Skeletal muscle satellite cell (primary cell): ENCODE measurements at regions not wholly inside any gene's neighbourhood (a gene's known extent, or its start where the extent isn't known, plus 50 kb on each side); places are given as distances from the start of the nearest gene placed in this dataset.

Source experiments
- H3K27me3 ChIP-seq: 2 replicates; pipeline ENCODE4 v1.7.0; 2013; ENCODE audit warnings: low read length; ENCODE audit not compliant: control insufficient read depth, insufficient read depth
- H3K36me3 ChIP-seq: 2 replicates; pipeline ENCODE4 v1.7.0; 2013; ENCODE audit warnings: mild to moderate bottlenecking, control low read depth, low read length; ENCODE audit not compliant: insufficient read depth
- H3K4me1 ChIP-seq: 2 replicates; pipeline ENCODE4 v1.7.0; 2013; ENCODE audit warnings: low read length; ENCODE audit not compliant: control insufficient read depth, insufficient read depth
- H3K4me2 ChIP-seq: 2 replicates; pipeline ENCODE4 v1.7.0; 2013; ENCODE audit warnings: mild to moderate bottlenecking, low read length
- H3K4me3 ChIP-seq: 2 replicates; pipeline ENCODE4 v1.7.0; 2013; ENCODE audit warnings: low read length
- H3K9ac ChIP-seq: 2 replicates; pipeline ENCODE4 v1.7.0; 2013; ENCODE audit warnings: mild to moderate bottlenecking, low read depth, low read length, moderate library complexity
- H3K9me3 ChIP-seq: replicated peaks from 2 replicates; pipeline ENCODE4 v1.7.0; 2013; ENCODE audit warnings: mild to moderate bottlenecking, control low read depth, low read length

GRCh38 chr2:12498704-12499103 is 218.0 kb upstream of the TRIB2 start:
- Histone ChIP-seq H3K9me3 (no peaks in the 10 kb centered on the region), H3K9ac (no peak overlapping the region), H3K4me2 (no peak overlapping the region), H3K4me1 (peaks cover 21% of the 10 kb centered on the region), H3K27me3 (no peaks in the 10 kb centered on the region), H3K36me3 (no peaks in the 10 kb centered on the region), H3K4me3 (no peak overlapping the region)

GRCh38 chr2:12500899-12501298 is 215.8 kb upstream of the TRIB2 start:
- no peak overlapping the region for H3K4me3 ChIP-seq
- no peak overlapping the region for H3K9ac ChIP-seq
- H3K9me3 ChIP-seq = no peaks in the 10 kb centered on the region
- no peaks in the 10 kb centered on the region for H3K36me3 ChIP-seq
- H3K27me3 ChIP-seq = no peaks in the 10 kb centered on the region
- H3K4me1 ChIP-seq = peaks cover 34% of the 10 kb centered on the region
- H3K4me2 ChIP-seq = no peak overlapping the region

GRCh38 chr2:12501469-12502158 is 215.1 kb upstream of the TRIB2 start:
- H3K27me3 ChIP-seq = no peaks in the 10 kb centered on the region
- H3K36me3 ChIP-seq = no peaks in the 10 kb centered on the region
- peaks cover 38% of the 10 kb centered on the region for H3K4me1 ChIP-seq
- no peaks in the 10 kb centered on the region for H3K9me3 ChIP-seq
- H3K4me3 ChIP-seq = no peak overlapping the region
- H3K4me2 ChIP-seq = no peak overlapping the region
- no peak overlapping the region for H3K9ac ChIP-seq

- Histone ChIP-seq H3K4me2 (no peak overlapping the region), H3K4me3 (no peak overlapping the region), H3K9ac (no peak overlapping the region), H3K36me3 (no peaks in the 10 kb centered on the region), H3K4me1 (peaks cover 49% of the 10 kb centered on the region), H3K9me3 (no peaks in the 10 kb centered on the region), H3K27me3 (no peaks in the 10 kb centered on the region)
Measured at GRCh38 chr2:12502759-12503158, 214.0 kb upstream of the TRIB2 start.

- Histone ChIP-seq H3K4me3 (no peak overlapping the region), H3K4me1 (peaks cover 38% of the 10 kb centered on the region), H3K9ac (no peak overlapping the region), H3K27me3 (no peaks in the 10 kb centered on the region), H3K4me2 (peak overlapping the region; percentile 41), H3K36me3 (no peaks in the 10 kb centered on the region), H3K9me3 (no peaks in the 10 kb centered on the region)
Measured at GRCh38 chr2:12504443-12504842, 212.3 kb upstream of the TRIB2 start.

GRCh38 chr2:12506846-12507245 is 209.9 kb upstream of the TRIB2 start:
- Histone ChIP-seq H3K4me1 (peaks cover 31% of the 10 kb centered on the region), H3K9ac (no peak overlapping the region), H3K4me3 (no peak overlapping the region), H3K9me3 (no peaks in the 10 kb centered on the region), H3K27me3 (no peaks in the 10 kb centered on the region), H3K36me3 (no peaks in the 10 kb centered on the region), H3K4me2 (no peak overlapping the region)

GRCh38 chr2:12507295-12507694 is 209.4 kb upstream of the TRIB2 start:
- no peak overlapping the region for H3K4me3 ChIP-seq
- H3K27me3 ChIP-seq = no peaks in the 10 kb centered on the region
- peaks cover 30% of the 10 kb centered on the region for H3K4me1 ChIP-seq
- no peak overlapping the region for H3K4me2 ChIP-seq
- no peaks in the 10 kb centered on the region for H3K36me3 ChIP-seq
- no peaks in the 10 kb centered on the region for H3K9me3 ChIP-seq
- no peak overlapping the region for H3K9ac ChIP-seq

- no peak overlapping the region for H3K9ac ChIP-seq
- no peaks in the 10 kb centered on the region for H3K27me3 ChIP-seq
- no peak overlapping the region for H3K4me2 ChIP-seq
- no peaks in the 10 kb centered on the region for H3K9me3 ChIP-seq
- peaks cover 16% of the 10 kb centered on the region for H3K4me1 ChIP-seq
- no peaks in the 10 kb centered on the region for H3K36me3 ChIP-seq
- no peak overlapping the region for H3K4me3 ChIP-seq
Measured at GRCh38 chr2:12510070-12510469, 206.7 kb upstream of the TRIB2 start.

GRCh38 chr2:12513339-12513738 is 203.4 kb upstream of the TRIB2 start:
- Histone ChIP-seq H3K9me3 (no peaks in the 10 kb centered on the region), H3K9ac (no peak overlapping the region)

GRCh38 chr2:12514168-12514567 is 202.6 kb upstream of the TRIB2 start:
- Histone ChIP-seq H3K4me3 (no peak overlapping the region), H3K4me1 (no peaks in the 10 kb centered on the region)

More at GRCh38 chr2:12513339-12513738, 203.4 kb upstream of the TRIB2 start:
- no peak overlapping the region for H3K4me2 ChIP-seq
- no peaks in the 10 kb centered on the region for H3K27me3 ChIP-seq
- no peak overlapping the region for H3K4me3 ChIP-seq
- H3K4me1 ChIP-seq = no peaks in the 10 kb centered on the region
- H3K36me3 ChIP-seq = no peaks in the 10 kb centered on the region

GRCh38 chr2:12514631-12515437 is 201.9 kb upstream of the TRIB2 start:
- Histone ChIP-seq H3K4me2 (no peak overlapping the region), H3K4me1 (no peaks in the 10 kb centered on the region), H3K27me3 (no peaks in the 10 kb centered on the region), H3K9me3 (no peaks in the 10 kb centered on the region), H3K36me3 (no peaks in the 10 kb centered on the region), H3K9ac (no peak overlapping the region), H3K4me3 (no peak overlapping the region)

More at GRCh38 chr2:12514168-12514567, 202.6 kb upstream of the TRIB2 start:
- Histone ChIP-seq H3K27me3 (no peaks in the 10 kb centered on the region), H3K36me3 (no peaks in the 10 kb centered on the region), H3K4me2 (no peak overlapping the region), H3K9me3 (no peaks in the 10 kb centered on the region), H3K9ac (no peak overlapping the region)

GRCh38 chr2:12515871-12516270 is 200.9 kb upstream of the TRIB2 start:
- Histone ChIP-seq H3K9me3 (no peaks in the 10 kb centered on the region), H3K36me3 (no peaks in the 10 kb centered on the region), H3K27me3 (no peaks in the 10 kb centered on the region), H3K4me2 (no peak overlapping the region), H3K4me1 (no peaks in the 10 kb centered on the region), H3K4me3 (no peak overlapping the region), H3K9ac (no peak overlapping the region)
